AG08395 (cell line): ENCODE measurements at regions not wholly inside any gene's neighbourhood (a gene's known extent, or its start where the extent isn't known, plus 50 kb on each side); places are given as distances from the start of the nearest gene placed in this dataset.
"Not testable (repeated sequence)": the region's sequence is repeated elsewhere in the genome, so short reads cannot be mapped to it uniquely, and the experiment has no call there.

Experiments used
- DNase-seq: peaks from one replicate; pipeline ENCODE4 v3.0.0; 2012; ENCODE audit warnings: mixed read lengths, low spot score

DNA sequence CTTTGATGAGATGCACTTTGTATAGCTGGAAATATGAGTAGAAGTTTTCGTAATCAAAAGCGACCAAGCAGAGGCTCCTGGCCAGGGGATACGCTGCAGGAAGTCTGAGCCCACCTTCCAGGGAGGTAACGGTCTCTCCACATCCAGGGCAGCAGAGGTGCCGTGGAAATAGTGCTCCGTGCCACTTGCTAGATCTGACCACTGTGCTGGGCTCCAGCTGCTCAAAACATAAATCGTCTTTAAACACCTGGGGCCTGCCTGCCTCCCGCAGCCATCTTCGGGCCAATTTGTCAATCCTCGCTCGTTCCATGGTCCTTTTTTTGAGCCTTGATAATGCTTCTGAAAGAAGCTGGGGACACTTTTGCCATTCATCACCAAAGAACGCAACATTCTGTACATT lies 445.0 kb downstream of the ZNF536 start:
- no peak for DNase-seq

DNA sequence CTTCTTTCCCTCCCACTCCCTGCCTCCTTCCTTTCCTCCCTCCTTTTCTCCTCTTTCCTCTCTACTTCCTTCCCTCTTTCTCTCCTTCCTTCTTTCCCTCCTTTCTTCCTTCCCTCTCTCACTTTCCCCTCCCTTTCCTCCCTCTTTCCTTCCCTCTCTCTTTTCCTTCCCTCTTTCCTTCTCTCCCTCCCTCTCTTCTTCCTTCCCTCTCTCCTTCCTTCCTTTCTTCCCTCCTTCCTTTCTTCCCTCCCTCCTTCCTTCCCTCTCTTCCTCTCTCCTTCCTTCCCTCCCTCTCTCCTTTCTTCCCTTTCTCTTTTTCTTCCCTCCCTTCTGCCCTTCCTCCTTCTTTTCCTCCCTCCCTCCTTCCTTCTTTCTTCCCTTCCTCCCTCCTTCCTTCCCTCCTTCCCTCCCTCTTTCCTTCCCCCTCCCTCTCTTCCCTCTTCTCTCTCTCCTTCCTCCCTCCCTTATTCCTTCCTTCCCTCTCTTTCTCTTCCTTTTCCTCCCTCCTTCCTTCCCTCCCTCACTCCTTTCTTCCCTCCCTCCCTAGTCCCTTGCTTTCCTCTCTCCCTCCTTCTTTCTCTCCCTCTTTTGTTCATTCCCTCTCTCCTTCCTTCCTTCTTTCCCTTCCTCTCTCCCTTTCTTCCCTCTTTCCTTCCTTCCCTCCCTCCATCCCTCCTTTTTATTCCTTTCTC lies 443.9 kb downstream of the ZNF536 start:
- no peak for DNase-seq

DNA sequence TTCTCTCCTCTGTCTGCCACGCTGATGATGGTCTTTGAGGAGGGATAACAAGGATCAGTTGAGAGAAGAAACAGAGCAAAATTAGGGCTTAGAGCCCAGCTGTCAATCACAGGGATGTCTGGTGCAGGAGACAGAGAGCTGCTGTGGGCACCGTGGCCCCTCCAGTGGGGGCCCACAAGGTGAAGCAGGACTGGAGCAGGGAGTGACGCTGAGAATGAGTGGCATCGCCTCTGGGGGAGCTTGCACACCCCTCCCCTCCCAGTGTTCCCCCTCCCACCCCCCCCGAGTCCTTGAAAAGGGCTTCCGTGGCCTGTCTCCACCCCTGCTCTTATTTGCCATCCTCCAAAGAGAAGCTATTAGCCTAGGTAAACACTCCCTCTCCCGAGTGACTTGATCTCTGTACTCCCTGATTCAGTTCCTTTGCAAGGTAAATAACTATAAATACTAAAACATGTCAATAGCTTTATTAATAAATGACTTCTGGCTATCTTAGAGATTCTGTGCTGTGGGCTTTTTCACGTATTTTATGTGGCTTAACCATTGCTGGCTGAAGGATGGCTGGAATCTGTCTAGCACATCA lies 440.0 kb downstream of the ZNF536 start:
- DNase-seq, result no peak

DNA sequence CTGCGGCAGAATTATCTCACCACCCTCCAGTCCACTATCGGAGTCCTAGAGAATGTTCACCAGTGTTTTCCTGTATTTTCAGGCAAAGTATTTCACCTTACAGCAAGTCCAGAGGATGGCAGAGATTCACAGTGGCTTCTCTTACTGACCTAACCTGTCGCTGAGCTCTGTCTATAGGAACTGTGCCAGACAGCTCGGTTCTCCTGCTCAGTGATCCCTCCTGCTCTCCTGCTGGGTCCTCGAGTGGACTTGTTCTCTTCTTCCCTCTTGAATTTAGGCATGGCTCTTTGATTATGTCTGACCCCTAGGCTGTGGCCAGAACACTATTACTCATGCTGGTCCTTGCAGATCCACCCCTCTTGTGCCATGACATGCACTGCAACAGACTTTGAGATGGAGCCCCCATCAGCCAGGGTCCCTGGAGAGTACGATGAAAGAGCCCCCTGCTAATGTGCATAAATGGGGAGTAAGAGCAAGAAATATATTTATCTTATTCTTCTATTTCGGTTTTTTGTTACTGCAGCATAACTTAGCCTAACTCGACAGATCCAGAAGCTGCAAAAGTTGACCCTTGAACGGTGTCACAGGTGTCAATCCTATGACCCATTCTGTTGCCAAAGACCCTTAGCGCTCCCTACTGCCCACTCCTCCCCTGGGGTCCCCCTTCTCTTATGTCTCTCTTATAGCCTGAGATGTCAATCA lies 439.4 kb downstream of the ZNF536 start:
- DNase-seq, result no peak

- no peak for DNase-seq
These were observed 438.5 kb downstream of the ZNF536 start for GRCh38 chr19:30810726-30811125.

GRCh38 chr19:30807278-30807677 lies 435.1 kb downstream of the ZNF536 start:
- DNase-seq, result no peak

- no peak for DNase-seq
These were observed 434.1 kb downstream of the ZNF536 start for GRCh38 chr19:30806311-30806710.

GRCh38 chr19:30804751-30805150 lies 432.6 kb downstream of the ZNF536 start:
- DNase-seq, result no peak

DNA sequence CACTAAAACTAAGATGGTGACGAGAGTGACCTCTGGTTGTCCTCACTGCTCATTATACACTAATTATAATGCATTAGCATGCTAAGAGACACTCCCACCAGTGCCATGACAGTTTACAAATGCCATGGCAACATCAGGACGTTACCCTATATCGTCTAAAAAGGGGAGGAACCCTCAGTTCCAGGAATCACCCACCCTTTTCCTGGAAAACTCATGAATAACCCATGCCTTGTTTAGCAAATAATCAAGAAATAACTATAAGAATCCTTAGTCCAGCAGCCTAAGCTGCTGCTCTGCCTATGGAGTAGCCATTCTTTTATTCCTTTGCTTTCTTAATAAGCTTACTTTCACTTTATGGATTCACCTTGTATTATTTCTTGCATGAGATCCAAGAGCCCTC lies 432.1 kb downstream of the ZNF536 start:
- DNase-seq, result not testable (repeated sequence)

- no peak for DNase-seq
These were observed 430.3 kb downstream of the ZNF536 start for GRCh38 chr19:30802424-30803013.

DNA sequence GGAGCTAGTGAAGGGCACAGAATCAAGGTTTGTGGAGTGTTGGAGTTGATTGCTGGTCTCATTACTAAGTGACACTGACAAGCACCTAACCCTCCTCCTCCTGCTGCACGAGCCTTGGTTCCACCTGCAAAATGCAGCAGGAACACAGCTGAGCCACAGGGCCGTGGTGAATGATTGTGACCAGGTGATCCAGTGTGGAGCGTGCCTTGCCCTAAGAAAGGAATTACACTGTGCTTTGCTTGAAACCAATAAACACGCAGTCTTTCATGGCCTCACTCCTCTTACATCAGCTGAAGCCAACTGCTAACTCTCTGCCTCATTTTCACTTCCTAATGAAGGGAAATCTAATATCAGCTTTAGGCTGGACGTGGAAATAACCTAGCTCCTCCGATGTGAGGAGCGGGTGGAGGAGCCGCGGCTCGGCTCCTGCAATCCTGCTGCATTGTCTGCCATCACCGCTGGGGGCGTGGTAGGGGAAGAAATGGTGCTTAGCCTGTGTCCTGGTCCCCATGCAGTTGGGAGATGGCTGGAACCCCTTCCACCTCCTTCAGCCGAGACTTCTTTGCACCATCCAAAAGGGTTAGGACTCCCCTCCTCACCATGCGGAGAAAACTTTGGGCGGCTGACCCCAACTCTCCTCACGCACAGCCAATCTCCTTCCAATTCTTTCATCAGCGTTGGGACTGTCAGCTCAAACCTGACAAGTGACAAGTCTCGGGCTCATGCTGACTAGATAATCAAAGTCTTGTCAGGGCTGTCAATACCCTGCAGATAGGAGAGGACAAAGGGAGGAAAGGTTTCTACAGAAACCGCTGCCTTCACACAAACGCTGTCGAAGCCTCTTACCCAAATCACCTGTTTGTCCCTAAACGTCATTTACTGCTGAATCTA lies 427.9 kb downstream of the ZNF536 start:
- peak; percentile 60 for DNase-seq

DNA sequence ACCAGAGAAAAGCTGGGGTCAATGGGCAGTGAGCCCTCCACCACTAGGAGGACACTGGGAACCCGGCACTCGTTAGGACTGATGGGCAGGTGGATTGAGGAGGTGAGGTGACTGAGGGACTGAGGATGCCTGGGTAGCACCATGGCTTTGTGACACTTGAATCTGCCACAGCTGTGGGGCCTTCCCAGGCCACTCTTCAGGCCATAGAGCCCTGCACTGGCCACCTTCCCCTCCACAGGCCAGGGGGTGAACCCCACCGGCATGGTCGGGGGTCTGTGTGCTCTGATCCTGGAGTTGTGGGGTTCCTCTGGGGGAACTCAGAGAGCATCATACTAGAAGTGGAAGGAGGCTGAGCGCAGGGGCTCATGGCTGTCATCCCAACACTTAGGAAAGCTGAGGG lies 423.5 kb downstream of the ZNF536 start:
- DNase-seq, result no peak

- no peak for DNase-seq
These were observed 420.6 kb downstream of the ZNF536 start for GRCh38 chr19:30792561-30793505.

DNA sequence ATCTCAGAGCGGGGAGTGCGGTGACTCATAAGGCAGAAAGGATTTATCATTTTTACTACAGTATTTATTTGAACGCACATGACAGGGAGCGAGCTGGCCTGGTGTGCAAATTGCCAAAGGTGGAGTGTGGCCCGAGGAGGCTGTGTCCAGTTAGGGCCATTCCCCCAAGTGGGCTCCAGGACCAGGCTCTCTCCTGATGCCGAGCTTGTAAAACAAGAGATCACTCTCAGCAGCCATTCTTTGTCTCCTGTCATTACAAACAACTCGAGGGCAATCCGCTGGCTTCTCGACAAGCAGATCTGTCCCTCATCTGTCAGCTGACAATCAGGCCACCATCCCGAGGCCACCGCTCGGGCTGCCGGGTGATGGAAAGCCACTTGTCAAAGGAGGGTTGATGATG lies 418.9 kb downstream of the ZNF536 start:
- DNase-seq, result no peak

- DNase-seq, result no peak
These were observed 418.0 kb downstream of the ZNF536 start for GRCh38 chr19:30790056-30790680.

- DNase-seq, result no peak
These were observed 416.1 kb downstream of the ZNF536 start for GRCh38 chr19:30788105-30788765.

GRCh38 chr19:30785458-30786137 lies 413.4 kb downstream of the ZNF536 start:
- no peak for DNase-seq

DNA sequence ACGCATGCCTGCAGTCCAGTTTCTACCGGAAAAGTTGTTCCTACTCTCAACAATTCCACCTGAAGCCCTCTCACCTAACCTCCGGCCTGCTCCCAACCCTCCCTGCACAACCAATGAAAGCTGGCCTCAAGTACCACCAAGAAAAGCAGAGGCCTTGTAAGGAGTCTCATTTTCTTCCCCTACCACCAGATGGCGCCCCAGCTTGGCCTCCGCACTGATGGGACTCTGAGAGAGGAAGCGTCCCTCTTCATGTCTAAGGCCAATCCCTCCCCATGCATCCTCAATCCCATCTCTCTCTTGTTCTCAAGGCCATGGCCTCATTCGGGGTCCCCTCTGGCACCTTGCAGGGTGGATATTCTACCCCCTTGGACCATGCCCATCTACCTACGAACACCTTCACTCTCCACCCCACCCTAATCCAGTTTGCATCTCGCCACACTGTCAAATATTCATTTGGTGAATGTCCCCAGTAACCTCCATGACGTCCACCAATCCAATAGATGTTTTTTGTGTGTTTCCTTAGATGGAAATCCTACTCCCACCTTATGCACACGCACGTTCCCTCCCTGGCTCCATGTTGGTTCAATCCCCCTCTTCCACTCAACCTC lies 412.8 kb downstream of the ZNF536 start:
- DNase-seq, result peak; percentile 51

- DNase-seq, result no peak
These were observed 411.8 kb downstream of the ZNF536 start for GRCh38 chr19:30783936-30784335.
